Kidney epithelial cell (primary cell): ENCODE measurements at regions not wholly inside any gene's neighbourhood (a gene's known extent, or its start where the extent isn't known, plus 50 kb on each side); places are given as distances from the start of the nearest gene placed in this dataset.

Source experiments
- DNase-seq: peaks from one replicate; pipeline ENCODE4 v3.0.0-alpha.2; 2010; ENCODE audit warnings: low read depth
- H3K27me3 ChIP-seq: 2 replicates; pipeline ENCODE4 v1.6.0; 2011; ENCODE audit warnings: low read length; ENCODE audit not compliant: control insufficient read depth, insufficient read depth
- H3K36me3 ChIP-seq: 2 replicates; pipeline ENCODE4 v1.5.1; 2011; ENCODE audit warnings: low read length; ENCODE audit not compliant: control insufficient read depth, insufficient read depth
- H3K4me3 ChIP-seq: 2 replicates; pipeline ENCODE4 v1.5.1; 2011; ENCODE audit warnings: low read depth, mild to moderate bottlenecking, control low read depth, low read length
- TF ChIP-seq, protein P1 (sequence below): IDR thresholded peaks from 2 replicates; pipeline ENCODE4 v1.5.1; 2011; ENCODE audit warnings: mild to moderate bottlenecking, moderate library complexity, low read length, control low read depth, inconsistent platforms; ENCODE audit not compliant: insufficient read depth, poor library complexity, severe bottlenecking

GRCh38 chr5:14090755-14091154, 52.4 kb upstream of the TRIO start:
- Histone ChIP-seq H3K27me3 (no peaks in the 10 kb centered on the region), H3K36me3 (no peaks in the 10 kb centered on the region), H3K4me3 (no peak overlapping the region)
- TF ChIP-seq, protein P1, sequence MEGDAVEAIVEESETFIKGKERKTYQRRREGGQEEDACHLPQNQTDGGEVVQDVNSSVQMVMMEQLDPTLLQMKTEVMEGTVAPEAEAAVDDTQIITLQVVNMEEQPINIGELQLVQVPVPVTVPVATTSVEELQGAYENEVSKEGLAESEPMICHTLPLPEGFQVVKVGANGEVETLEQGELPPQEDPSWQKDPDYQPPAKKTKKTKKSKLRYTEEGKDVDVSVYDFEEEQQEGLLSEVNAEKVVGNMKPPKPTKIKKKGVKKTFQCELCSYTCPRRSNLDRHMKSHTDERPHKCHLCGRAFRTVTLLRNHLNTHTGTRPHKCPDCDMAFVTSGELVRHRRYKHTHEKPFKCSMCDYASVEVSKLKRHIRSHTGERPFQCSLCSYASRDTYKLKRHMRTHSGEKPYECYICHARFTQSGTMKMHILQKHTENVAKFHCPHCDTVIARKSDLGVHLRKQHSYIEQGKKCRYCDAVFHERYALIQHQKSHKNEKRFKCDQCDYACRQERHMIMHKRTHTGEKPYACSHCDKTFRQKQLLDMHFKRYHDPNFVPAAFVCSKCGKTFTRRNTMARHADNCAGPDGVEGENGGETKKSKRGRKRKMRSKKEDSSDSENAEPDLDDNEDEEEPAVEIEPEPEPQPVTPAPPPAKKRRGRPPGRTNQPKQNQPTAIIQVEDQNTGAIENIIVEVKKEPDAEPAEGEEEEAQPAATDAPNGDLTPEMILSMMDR, result no peak
- DNase-seq, result no peak

GRCh38 chr5:14090290-14090689, 52.9 kb upstream of the TRIO start:
- Histone ChIP-seq H3K36me3 (no peaks in the 10 kb centered on the region), H3K27me3 (no peaks in the 10 kb centered on the region), H3K4me3 (no peak overlapping the region)
- DNase-seq, result no peak
- TF ChIP-seq, protein P1, result no peak

DNA sequence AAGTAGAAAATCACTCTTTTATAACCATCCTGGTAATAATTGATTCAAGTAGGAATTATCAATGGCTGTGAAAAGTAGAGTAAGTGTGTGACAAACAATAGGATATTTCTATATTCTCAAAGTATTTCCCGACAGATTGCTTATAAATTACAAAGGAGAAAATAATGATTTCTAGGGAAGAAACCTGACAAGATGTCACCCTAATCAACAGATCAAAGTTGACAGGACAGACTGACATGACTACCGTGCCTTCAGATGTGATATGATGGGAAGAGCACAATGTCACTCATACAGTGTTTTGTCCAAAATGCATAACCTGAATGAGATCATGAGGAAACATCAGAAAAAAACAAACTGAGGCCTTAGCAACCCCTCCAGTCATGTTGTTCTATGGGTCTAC, 53.9 kb upstream of the TRIO start:
- TF ChIP-seq, protein P1, result no peak
- DNase-seq, result no peak
- H3K27me3 ChIP-seq, result no peaks in the 10 kb centered on the region
- H3K36me3 ChIP-seq, result no peaks in the 10 kb centered on the region
- no peak overlapping the region for H3K4me3 ChIP-seq

DNA sequence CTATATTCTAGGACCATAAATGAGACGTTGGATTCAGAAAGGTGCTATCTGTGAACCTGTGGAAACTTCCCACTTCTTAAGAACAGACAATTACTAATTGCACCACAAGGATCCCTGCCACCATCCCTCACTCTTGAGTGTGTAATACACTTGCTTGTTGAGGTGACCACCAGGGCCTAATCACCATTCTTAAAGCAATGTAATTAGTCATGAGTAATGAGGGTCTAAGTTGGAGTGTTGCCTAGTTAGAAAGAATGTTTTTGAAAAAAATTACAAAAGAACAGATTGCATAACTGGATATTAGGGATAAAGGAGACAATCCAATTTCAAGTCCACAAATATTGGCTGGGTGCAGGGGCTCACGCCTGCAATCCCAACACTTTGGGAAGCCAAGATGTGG, 56.9 kb upstream of the TRIO start:
- Histone ChIP-seq H3K27me3 (no peaks in the 10 kb centered on the region), H3K4me3 (no peak overlapping the region), H3K36me3 (no peaks in the 10 kb centered on the region)
- TF ChIP-seq, protein P1, result no peak
- no peak for DNase-seq

GRCh38 chr5:14082973-14083372, 60.2 kb upstream of the TRIO start:
- no peaks in the 10 kb centered on the region for H3K27me3 ChIP-seq
- no peaks in the 10 kb centered on the region for H3K36me3 ChIP-seq
- no peak overlapping the region for H3K4me3 ChIP-seq
- no peak for DNase-seq
- TF ChIP-seq, protein P1, result no peak

GRCh38 chr5:14082523-14082922, 60.6 kb upstream of the TRIO start:
- TF ChIP-seq, protein P1, result no peak
- no peak for DNase-seq
- Histone ChIP-seq H3K4me3 (no peak overlapping the region), H3K27me3 (no peaks in the 10 kb centered on the region), H3K36me3 (no peaks in the 10 kb centered on the region)
